Neural cell (in vitro differentiated cells): ENCODE measurements at regions not wholly inside any gene's neighbourhood (a gene's known extent, or its start where the extent isn't known, plus 50 kb on each side); places are given as distances from the start of the nearest gene placed in this dataset.

Experiments used
- H2AFZ ChIP-seq: fragments of 200-600, 300-800 bp; sonication (generic), shearing (Covaris generic); 2 replicates; pipeline ENCODE4 v1.6.0; 2014; ENCODE audit warnings: low read depth, mild to moderate bottlenecking, antibody characterized with exemption, low read length, moderate library complexity
- H3F3A ChIP-seq: fragments of 200-600 bp; shearing (Covaris generic); 2 replicates; pipeline ENCODE4 v1.6.1; 2016; ENCODE audit warnings: mild to moderate bottlenecking, moderate library complexity, mixed read lengths, antibody characterized with exemption, low read length; ENCODE audit not compliant: insufficient read depth, poor library complexity, severe bottlenecking
- H3K27ac ChIP-seq: fragments of 200-600, 300-800 bp; sonication (generic), shearing (Covaris generic); 2 replicates; pipeline ENCODE4 v1.5.1; 2014; ENCODE audit warnings: mild to moderate bottlenecking, low read length, moderate library complexity
- H3K27me3 ChIP-seq: fragments of 300-800, 200-600 bp; sonication (generic), shearing (Covaris generic); 2 replicates; pipeline ENCODE4 v1.6.0; 2014; ENCODE audit warnings: mild to moderate bottlenecking, low read depth, low read length, moderate library complexity; ENCODE audit not compliant: insufficient read depth
- H3K36me3 ChIP-seq: fragments of 300-800, 200-600 bp; sonication (generic), shearing (Covaris generic); 2 replicates; pipeline ENCODE4 v1.5.1; 2014; ENCODE audit warnings: mild to moderate bottlenecking, antibody characterized with exemption, low read length, moderate library complexity; ENCODE audit not compliant: insufficient read depth
- H3K4me2 ChIP-seq: fragments of 300-800, 200-600 bp; sonication (generic), shearing (Covaris generic); 2 replicates; pipeline ENCODE4 v1.6.0; 2014; ENCODE audit warnings: mild to moderate bottlenecking, low read length
- H3K4me3 ChIP-seq: fragments of 300-800, 200-600 bp; sonication (generic), shearing (Covaris generic); 2 replicates; pipeline ENCODE4 v1.5.1; 2014; ENCODE audit warnings: mild to moderate bottlenecking, low read length, moderate library complexity
- H3K79me2 ChIP-seq: fragments of 200-600 bp; shearing (Covaris generic); replicated peaks from 2 replicates; pipeline ENCODE4 v1.6.0; 2014; ENCODE audit warnings: mild to moderate bottlenecking, low read length, moderate library complexity; ENCODE audit not compliant: insufficient read depth
- H3K9ac ChIP-seq: fragments of 300-800, 200-600 bp; sonication (generic), shearing (Covaris generic); 2 replicates; pipeline ENCODE4 v1.6.1; 2016; ENCODE audit warnings: mild to moderate bottlenecking, low read length, mixed read lengths
- H3K9me2 ChIP-seq: fragments of 200-600 bp; shearing (Covaris generic); 2 replicates; pipeline ENCODE4 v1.6.1; 2016; ENCODE audit warnings: mild to moderate bottlenecking, low read length, mixed read lengths; ENCODE audit not compliant: insufficient read depth
- H3K9me3 ChIP-seq: fragments of 200-600, 300-800 bp; sonication (generic), shearing (Covaris generic); 2 replicates; pipeline ENCODE4 v1.6.1; 2016; ENCODE audit warnings: mild to moderate bottlenecking, mixed run types, low read length, moderate library complexity, mixed read lengths
- H4K20me1 ChIP-seq: fragments of 200-600 bp; shearing (Covaris generic); 2 replicates; pipeline ENCODE4 v1.6.1; 2016; ENCODE audit warnings: mild to moderate bottlenecking, mixed run types; ENCODE audit not compliant: insufficient read depth
- EP300 ChIP-seq: fragments of 450-650 bp; conservative IDR thresholded peaks from 2 replicates; pipeline ENCODE4 v1.6.1; 2014; ENCODE audit warnings: antibody characterized with exemption, mild to moderate bottlenecking, moderate library complexity; ENCODE audit not compliant: poor library complexity, severe bottlenecking
- EZH2 ChIP-seq: fragments of 200-600, 300-800 bp; shearing (Covaris generic), sonication (generic); IDR thresholded peaks from 2 replicates; pipeline ENCODE4 v1.6.1; 2014; ENCODE audit warnings: antibody characterized with exemption, low read length, borderline replicate concordance, mild to moderate bottlenecking; ENCODE audit not compliant: insufficient read depth, poor library complexity, severe bottlenecking
- MXI1 ChIP-seq: fragments of 450-650 bp; conservative IDR thresholded peaks from 2 replicates; pipeline ENCODE4 v1.6.1; 2014; ENCODE audit warnings: antibody characterized with exemption, mild to moderate bottlenecking; ENCODE audit not compliant: poor library complexity, severe bottlenecking
- POLR2AphosphoS5 ChIP-seq: IDR thresholded peaks from 2 replicates; pipeline ENCODE4 v1.6.1; 2012
- RAD21 ChIP-seq: fragments of 450-650 bp; conservative IDR thresholded peaks from 2 replicates; pipeline ENCODE4 v1.6.1; 2014; ENCODE audit warnings: antibody characterized with exemption, mild to moderate bottlenecking, moderate library complexity
- REST ChIP-seq: IDR thresholded peaks from 2 replicates; pipeline ENCODE4 v1.6.1; 2012; ENCODE audit warnings: borderline replicate concordance
- SMC3 ChIP-seq: fragments of 450-650 bp; conservative IDR thresholded peaks from 2 replicates; pipeline ENCODE4 v1.6.1; 2014; ENCODE audit warnings: antibody characterized with exemption, mild to moderate bottlenecking, moderate library complexity; ENCODE audit not compliant: poor library complexity
- TAF1 ChIP-seq: IDR thresholded peaks from 2 replicates; pipeline ENCODE4 v1.6.1; 2012; ENCODE audit warnings: low read depth
- TF ChIP-seq, protein P1 (sequence below): fragments of 450-650 bp; IDR thresholded peaks from 2 replicates; pipeline ENCODE4 v1.5.1; 2014; ENCODE audit warnings: antibody characterized with exemption, mild to moderate bottlenecking, moderate library complexity; ENCODE audit not compliant: poor library complexity, severe bottlenecking

- Histone ChIP-seq H3K79me2 (peaks cover 5% of the 10 kb centered on the region), H3K36me3 (peaks cover 5% of the 10 kb centered on the region), H4K20me1 (no peaks in the 10 kb centered on the region), H3K27ac (no peak overlapping the region), H3K9me2 (no peaks in the 10 kb centered on the region), H3K4me3 (no peak overlapping the region), H3K9ac (no peak overlapping the region), H3K9me3 (no peaks in the 10 kb centered on the region), H3F3A (no peaks in the 10 kb centered on the region), H3K27me3 (no peaks in the 10 kb centered on the region), H2AFZ (no peak overlapping the region), H3K4me2 (no peak overlapping the region)
- no peak for TF ChIP-seq POLR2AphosphoS5
- TF ChIP-seq EP300, result no peak
- TF ChIP-seq TAF1, result no peak
- no peak for TF ChIP-seq RAD21
- TF ChIP-seq SMC3, result no peak
- no peak for TF ChIP-seq REST
- no peak for TF ChIP-seq MXI1
Observed at GRCh38 chr2:747762-748351, 70.7 kb upstream of the TMEM18 start.

- H3K9me3 ChIP-seq, result no peaks in the 10 kb centered on the region
- H3K4me2 ChIP-seq, result no peak overlapping the region
- no peaks in the 10 kb centered on the region for H4K20me1 ChIP-seq
- H3K4me3 ChIP-seq, result no peak overlapping the region
- peaks cover 14% of the 10 kb centered on the region for H3K79me2 ChIP-seq
- no peaks in the 10 kb centered on the region for H3F3A ChIP-seq
- H3K9me2 ChIP-seq, result no peaks in the 10 kb centered on the region
- TF ChIP-seq SMC3 (no peak), POLR2AphosphoS5 (no peak), TAF1 (no peak), EP300 (no peak), MXI1 (no peak), EZH2 (no peak), REST (no peak), RAD21 (no peak)
- TF ChIP-seq, protein P1, sequence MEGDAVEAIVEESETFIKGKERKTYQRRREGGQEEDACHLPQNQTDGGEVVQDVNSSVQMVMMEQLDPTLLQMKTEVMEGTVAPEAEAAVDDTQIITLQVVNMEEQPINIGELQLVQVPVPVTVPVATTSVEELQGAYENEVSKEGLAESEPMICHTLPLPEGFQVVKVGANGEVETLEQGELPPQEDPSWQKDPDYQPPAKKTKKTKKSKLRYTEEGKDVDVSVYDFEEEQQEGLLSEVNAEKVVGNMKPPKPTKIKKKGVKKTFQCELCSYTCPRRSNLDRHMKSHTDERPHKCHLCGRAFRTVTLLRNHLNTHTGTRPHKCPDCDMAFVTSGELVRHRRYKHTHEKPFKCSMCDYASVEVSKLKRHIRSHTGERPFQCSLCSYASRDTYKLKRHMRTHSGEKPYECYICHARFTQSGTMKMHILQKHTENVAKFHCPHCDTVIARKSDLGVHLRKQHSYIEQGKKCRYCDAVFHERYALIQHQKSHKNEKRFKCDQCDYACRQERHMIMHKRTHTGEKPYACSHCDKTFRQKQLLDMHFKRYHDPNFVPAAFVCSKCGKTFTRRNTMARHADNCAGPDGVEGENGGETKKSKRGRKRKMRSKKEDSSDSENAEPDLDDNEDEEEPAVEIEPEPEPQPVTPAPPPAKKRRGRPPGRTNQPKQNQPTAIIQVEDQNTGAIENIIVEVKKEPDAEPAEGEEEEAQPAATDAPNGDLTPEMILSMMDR, result no peak
- H3K36me3 ChIP-seq, result peaks cover 5% of the 10 kb centered on the region
- no peaks in the 10 kb centered on the region for H3K27me3 ChIP-seq
- no peak overlapping the region for H3K9ac ChIP-seq
- no peak overlapping the region for H3K27ac ChIP-seq
- H2AFZ ChIP-seq, result no peak overlapping the region
Observed at GRCh38 chr2:746697-747096, 69.5 kb upstream of the TMEM18 start.
